Glomerular endothelial cell (primary cell): ENCODE measurements at regions not wholly inside any gene's neighbourhood (a gene's known extent, or its start where the extent isn't known, plus 50 kb on each side); places are given as distances from the start of the nearest gene placed in this dataset.
"Not testable (repeated sequence)": the region's sequence is repeated elsewhere in the genome, so short reads cannot be mapped to it uniquely, and the experiment has no call there.

Source experiments
- DNase-seq: peaks from one replicate; pipeline ENCODE4 v3.0.0-alpha.2; 2011; ENCODE audit warnings: low read depth, low spot score; ENCODE audit errors: extremely low read depth

DNA sequence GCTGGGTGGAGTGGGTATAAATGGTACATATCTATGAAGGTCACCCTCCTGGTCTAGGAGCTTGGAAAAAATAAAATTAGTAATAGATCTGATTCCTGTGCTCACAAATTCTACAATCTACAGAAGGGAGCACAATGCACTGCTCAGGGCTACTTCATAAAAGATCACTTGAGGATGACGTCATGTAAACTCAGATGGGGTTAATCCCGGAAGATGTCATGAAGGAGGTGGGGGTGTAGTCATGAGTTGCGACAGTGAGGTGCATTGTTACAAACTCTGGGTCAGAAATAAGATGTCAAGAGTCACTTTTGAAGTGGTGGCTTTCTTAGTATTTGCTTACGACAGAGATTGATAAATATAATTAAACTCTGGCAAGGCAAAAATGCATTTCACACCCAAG lies 68.2 kb downstream of the LHX9 start:
- DNase-seq = no peak

DNA sequence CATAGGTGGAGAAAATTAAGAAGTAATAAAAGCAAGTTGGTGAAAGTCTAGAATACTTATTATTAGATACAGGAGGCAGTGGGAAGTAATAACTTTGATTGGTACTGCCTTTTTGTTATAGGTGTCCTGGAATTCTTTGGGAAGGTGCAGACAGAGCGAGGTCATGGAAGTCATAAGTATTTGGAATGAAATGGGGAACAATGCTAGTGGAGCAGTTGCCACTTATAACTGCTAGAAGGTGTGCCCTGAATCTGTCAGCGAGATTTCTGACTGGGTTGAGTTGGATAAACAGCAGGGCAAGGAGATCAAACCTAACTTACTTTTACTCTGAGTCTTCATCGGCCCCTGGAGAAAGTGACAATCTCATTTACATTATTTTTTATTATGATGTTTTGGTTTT lies 69.6 kb downstream of the LHX9 start:
- no peak for DNase-seq

DNA sequence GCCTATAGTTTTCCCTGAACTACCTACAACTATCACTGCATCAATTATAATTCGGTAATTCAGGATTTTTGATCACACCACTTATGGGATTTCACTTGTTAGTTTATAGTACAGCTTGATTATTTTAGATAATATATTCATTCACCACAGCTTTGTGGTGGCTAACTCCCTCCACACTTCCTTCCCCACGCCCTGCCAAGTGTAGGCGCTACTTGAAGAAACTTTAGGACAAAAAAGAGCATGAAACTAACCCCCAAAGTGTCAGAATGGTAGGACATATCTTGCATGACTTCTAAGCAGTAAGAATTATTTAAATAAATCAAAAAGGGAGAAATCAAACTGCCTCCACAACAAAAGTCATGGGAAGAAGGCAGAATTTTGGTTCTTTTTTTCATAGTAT lies 70.1 kb downstream of the LHX9 start:
- no peak for DNase-seq

DNA sequence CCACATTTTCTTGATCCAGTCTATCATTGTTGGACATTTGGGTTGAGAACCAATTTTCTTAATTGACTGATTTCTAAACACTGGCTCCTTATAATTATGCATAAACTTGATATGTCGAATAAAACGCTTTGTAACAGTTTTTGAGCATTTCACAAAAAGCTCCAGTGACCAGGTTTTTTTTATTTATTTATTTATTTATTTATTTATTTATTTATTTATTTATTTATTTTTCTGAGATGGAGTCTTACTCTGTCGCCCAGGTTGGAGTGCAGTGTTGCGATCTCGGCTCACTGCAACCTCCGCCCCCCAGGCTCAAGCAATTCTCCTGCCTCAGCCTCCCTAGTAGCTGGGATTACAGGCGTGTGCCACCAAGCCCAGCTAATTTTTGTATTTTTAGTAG lies 71.4 kb downstream of the LHX9 start:
- not testable (repeated sequence) for DNase-seq

DNA sequence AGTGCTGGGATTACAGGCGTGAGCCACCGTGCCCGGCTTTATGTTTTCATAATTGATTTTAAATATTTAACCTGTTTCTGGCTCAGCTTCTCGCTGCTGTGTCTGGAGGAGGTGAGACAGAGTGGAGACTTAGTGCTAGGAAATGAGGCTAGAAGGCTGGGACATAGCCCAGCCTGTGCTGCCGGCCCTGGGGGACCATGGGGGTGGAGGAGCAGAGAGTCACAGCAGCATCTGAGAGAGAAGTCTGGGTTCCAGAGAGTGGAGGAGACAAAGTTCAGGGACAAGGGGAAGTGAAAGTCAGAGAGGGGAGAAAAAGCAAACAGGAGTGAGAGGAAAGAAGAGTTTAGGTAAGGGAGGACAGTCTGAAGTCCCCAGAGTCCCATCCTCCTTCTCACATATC lies 71.9 kb downstream of the LHX9 start:
- no peak for DNase-seq

DNA sequence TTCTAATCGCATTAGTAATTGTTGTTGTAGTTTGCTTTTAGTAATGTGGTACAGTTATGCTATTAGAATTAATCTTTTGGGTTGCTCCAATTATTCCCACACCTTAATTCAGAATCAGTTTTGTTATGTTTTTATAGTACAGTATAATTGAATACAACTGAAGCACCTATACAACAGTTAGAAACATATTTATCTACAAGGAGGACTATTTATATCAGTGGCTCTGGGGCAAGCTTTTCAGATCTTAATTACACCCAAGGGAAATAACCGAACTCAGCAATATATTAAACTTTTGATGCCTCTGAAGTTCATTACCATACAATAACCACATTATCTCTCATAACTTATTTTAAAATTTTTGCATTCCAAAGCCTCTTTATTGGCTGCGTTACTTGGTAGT lies 74.4 kb downstream of the LHX9 start:
- DNase-seq = no peak

DNA sequence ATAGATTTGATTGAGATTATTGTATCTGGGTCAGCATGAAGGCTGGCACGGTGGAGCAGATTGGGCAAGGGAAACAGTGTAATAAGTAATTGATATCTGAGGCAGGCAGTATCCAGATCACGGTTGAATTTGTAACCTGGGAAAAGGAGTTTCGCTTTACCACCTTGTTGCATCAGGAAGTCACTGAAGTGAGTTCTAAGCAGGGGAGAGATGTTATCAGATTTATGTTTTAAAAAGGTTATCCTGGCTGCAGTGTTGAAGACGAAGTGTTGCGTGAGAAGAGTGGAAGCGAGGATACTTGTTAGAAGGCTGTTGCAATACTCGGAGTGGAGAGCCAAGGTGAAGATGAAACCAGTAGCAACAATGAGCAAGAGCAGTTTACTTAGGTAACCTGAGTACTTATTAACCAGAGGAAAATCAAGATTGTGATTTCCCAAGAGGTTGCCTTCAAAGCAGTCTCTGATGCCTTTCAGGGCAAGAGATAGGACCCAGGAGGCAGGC lies 77.8 kb downstream of the LHX9 start:
- no peak for DNase-seq

DNA sequence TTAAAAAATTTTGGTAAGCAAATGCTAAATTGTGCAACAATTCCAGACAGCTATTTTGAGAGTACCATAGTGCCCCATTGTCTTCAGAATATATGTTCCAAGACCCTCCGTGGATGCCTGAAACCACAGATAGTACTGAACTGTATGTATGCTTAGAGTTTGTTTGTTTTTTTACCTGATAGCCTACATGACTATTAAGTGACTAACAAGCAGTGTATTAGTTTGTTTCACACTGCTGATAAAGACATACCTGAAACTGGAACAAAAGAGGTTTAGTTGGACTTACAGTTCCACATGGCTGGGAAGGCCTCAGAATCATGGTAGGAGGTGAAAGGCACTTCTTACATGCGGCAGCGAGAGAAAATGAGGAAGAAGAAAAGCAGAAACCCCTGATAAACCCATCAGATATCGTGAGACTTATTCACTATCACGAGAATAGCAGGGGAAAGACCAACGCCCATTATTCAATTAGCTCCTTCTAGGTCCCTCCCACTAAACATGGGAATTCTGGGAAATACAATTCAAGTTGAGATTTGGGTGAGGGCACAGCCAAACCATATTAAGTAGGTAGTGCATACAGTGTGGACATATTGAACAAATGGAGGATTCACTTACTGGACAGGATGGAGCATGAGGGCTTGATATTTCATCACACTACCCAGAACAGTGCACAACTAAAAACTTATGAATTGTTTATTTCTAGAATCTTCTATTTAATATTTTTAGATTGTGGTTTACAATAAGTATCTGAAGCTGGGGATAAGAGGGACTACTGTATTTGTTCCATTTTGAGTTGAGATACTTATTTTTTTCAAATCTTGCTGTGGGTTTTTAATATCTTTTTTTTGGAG lies 78.5 kb downstream of the LHX9 start:
- DNase-seq = no peak

DNA sequence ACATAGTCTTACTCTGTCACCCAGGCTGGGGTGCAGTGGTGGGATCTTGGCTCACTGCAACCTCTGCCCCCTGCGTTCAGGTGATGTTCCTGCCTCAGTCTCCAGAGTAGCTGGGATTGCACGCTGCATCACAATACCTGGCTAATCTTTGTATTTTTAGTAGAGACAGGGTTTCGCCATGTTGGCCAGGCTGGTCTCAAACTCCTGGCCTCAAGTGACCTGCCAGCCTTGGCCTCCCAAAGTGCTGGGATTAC lies 79.0 kb downstream of the LHX9 start:
- not testable (repeated sequence) for DNase-seq

DNA sequence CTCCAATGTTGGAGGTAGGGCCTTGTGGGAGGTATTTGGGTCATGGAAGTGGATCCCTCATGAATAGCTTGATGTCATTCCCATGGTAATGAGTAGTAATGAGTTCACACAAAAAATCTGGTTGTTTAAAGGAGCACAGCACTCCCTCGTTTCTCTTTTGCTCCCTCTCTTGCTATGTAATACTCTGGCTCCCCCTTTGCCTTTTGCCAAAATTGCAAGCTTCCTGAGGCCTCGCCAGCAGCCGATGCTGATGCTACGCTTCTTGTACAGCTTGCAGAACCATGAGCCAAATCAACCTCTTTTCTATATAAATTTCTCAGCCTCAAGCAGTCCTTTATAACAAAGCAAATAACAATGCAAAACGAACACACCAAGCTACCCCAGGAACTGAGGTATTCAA lies 80.9 kb downstream of the LHX9 start:
- DNase-seq = no peak

DNA sequence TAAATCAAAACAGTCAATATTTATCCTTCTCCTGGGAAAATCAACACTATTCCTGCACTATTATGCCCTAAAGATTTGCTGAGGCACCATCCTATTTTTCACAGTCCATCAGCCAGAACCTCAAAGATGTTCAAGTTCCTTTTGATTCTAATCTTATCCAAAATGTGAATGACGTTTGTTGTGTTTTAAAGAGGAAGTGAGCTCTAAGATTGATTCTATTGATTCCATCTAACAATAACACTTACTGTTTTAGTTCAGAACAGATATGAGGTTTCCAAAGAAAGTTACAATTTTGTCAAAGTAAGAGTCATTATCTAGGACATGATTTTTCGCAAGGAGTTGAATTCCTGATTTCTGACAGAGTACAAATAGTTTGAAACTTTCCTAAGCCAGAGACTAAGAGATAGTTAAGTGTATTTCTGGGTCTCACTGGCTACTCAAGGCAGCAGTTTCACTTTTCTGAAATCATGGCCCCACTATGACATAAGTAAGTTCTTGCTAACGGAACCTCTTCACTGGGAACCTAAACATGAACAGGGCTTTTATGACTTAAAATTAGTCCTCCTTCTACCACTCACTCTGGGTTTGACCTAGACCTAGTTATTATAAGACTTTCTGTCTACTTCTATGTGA lies 84.7 kb downstream of the LHX9 start:
- no peak for DNase-seq

DNA sequence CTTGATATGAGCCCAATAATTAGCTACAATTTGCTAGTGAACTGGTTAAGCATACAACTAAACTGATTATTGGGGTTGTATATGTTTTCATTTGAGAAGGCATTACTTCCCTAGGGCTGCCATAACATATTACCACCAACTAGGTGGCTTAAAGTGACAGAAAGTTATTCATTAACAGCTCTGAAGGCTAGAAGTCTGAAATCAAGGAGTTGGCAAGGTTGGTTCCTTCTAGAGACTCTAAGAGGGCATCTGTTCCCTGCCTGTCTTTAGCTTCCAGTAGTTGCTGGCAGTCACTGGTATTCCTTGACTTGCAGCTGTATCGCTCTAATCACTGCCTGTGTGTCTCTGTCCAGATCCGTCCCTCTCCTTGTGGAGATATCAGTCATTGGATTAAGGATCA lies 86.3 kb downstream of the LHX9 start:
- DNase-seq = no peak

DNA sequence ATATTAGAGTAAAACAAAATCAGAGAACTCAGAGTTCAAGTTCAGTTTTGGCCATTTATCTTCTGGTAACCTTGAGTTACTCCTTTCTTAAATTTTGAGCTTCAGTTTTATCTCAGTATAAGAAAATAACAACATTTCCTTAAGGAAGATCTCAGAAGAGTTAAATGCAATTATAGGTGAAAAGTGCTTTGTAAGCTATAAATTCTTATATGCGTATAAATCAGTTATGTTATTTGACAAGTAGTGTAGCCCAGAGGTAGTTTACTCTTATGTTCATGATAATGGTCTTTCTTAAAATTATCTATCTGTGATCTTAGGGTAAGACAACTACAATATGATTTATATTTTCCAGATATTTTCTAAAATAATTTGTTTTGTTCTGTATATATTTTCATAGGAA lies 89.8 kb downstream of the LHX9 start:
- DNase-seq = no peak

DNA sequence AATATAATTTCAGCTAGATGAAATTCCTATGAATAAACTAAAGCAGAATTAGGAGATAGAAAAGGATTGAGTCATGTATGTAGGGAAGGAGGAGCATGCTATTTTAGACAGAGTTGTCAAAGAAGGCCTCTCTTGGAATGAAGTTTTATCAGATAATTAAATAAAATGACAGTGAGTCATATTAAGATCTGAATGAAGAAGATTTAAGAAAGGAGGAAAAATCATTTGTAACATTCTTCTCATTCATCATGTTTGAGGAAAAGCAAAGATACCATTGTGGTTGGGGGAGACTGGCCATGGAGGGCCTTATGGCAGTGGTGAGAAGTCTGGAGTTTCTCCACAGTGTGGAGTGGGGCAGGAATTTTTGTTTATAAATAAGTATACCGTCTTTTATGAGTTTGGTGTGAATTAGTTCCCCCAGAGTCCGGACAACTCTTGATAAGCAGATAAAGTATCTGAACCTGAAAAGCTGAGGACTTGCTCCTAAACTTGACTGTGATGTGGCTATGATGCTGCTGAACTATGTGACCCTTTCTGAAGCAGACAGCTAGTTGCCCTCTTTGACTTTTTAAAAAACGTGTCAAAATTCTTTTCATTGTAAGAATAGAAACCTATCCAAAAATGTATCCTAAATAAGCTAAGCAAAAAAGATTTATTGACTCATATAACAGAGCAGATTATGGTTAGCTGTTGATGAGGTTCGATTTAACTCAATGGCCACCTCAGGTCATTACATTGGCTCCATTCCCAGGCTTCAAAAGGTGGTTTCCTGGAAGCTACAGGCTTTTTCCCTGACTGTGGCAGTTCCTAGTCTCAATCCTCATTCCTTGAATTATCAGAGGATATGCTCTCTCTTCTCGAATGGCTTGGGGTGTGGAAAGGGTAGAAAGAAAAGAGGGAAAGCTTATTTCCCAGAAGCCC lies 90.8 kb downstream of the LHX9 start:
- DNase-seq = no peak

DNA sequence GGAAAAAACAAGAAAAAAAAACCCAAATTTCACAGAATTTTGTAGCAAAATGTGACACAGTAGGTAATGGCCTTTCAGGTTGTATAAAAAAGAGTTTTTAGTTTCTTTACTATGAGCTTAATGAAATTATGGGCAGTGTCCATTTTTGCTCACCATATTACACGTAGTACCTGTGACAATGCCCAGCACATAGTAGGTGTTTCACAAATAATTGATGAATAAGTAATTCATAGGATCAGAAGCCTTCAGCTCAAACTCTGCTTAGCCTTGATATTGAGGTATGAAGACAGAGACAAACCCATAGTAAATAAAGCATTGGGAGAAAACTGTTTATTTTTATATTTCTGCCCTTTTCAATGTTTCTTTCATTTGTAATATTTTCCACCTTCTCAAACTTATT lies 97.2 kb downstream of the LHX9 start:
- DNase-seq = no peak

DNA sequence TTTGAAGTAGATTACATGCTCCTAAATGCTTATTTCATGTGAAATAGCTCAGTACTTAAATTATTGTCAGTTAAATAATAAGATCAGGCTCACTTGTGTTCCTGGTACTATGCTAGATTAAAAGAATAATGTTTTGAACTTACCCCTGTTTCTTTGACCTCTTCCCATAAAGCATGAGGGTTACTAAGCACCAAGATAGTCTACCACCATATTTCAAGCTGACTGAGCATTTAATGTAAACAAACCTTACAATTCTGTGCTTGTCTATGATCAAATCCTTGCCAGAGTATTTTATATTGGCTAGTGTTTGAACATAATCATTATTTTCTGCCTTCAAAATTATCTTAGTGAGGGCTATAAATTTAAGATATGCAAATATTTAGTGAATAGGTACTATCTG lies 98.1 kb downstream of the LHX9 start:
- DNase-seq = no peak

DNA sequence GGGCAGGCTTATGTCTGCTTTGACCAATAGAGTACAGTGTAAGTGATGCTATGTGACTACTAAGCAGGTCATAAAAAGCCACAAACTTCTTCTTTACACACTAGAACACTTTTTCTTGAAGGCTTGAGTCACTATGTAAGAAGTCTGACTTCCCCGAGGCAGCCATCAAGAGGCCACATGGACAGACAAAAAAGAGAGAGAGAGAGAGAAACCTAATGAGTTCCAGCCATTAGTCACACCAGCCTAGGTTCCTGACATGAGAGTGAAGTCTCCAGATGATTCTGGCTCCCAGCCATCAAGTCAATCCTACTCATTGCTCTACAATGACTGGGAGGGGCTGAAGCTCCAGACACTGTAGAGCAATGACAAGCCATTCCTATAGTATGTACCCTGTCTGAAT lies 101.4 kb downstream of the LHX9 start:
- DNase-seq = no peak

DNA sequence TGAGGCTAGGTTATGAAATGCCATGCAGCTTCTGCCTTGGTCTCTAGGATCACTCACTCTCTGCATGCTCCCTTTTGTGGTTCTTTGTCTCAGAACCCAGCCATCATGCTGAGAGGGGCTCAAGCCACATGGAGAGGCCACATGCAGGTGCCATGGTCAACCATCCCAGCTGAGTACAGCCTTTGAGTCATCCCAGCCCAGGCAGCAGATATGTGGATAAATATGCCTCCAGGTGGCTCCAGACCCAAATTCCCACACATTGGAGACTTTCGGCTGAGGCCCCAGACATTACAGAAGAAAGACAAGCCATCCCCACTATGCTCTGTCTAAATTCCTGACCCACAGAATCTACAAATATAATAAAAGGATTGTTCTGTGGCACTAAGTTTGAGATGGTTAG lies 102.0 kb downstream of the LHX9 start:
- no peak for DNase-seq

DNA sequence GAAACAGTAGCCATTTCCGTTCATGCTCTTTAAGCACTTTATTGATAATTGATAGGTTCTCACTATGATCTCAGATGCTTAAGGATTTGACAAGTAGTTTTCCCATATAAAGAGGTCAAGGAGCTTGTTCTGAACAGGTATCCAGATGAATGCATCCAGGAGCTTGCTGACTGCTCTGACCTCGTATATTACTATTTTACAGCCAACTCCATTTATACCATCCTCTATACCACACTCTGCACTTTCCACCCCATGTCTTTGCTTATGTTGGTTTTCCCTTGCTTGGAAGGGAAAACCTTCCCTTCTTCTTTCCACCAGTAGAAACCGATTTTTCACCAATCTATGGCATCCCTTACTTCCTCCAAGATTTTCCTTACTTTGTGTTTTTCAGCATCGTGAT lies 107.2 kb downstream of the LHX9 start:
- no peak for DNase-seq

DNA sequence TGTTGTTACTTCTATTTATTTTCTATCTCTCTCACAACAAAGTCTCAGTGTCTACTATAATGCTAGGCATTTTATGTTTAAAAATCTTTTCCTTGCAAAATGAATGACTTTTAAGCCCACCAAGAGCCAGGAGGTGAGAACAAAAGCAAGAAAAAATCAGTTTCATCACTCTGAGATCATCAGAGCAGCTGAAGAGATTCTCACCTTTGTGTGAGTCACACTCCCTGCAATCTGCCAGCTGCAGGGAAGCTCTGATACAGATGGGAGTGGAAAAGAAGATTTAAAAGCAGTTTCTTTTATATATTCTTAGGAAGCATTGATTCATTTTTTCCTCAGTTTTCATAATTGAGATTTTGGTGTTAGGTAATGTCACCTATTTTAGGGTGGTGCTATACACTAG lies 107.6 kb downstream of the LHX9 start:
- DNase-seq = no peak

DNA sequence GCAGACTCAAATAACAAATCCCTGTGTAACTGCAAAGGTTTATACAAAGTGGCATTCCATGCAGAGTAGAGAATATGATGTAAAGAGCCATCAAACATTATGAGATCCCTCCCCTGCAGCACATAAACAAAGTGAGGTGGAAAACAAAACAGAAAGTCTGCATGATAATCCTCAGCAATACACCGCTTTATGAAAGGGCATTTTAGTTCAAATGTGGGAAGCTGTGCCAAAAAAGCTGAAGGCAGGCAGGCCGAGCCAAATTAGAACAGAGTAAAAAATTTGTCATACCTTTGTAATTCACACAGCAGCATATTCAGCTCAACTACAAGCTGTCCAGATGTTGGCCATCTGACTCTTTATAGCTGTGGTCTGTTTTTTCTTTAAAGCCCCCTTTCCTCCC lies 113.5 kb downstream of the LHX9 start:
- no peak for DNase-seq

DNA sequence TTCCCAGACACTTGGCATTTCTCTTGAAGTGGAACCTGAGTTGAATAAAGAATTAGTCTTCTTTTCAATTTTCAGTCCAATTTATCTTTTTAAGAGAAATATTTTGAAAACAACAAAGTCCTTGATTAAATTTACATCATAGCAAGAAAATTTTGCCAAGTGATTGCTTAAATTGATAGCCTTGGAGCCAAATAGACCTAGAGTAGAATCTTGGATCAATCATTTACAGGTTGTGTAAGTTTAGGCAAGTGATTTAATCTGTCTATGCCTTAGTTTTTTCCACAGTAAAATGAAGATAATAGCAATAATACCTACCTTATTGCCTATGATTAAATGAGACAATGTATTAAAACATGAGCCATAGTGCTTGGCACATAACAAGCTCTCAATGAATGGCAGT lies 113.9 kb downstream of the LHX9 start:
- DNase-seq = no peak
